ENCODE measurements at regions not wholly inside any gene's neighbourhood (a gene's known extent, or its start where the extent isn't known, plus 50 kb on each side); places are given as distances from the start of the nearest gene placed in this dataset.

GRCh38 chr15:97224191-97224641 lies 736.3 kb upstream of the ARRDC4 start:
- TF ChIP-seq CTCF (IDR thresholded peaks at IDR 0.05) (no peak), POLR2A (IDR thresholded peaks at IDR 0.05) (no peak)

Data from heart left ventricle (tissue), 13 donors.